H1 (cell line): ENCODE measurements at regions not wholly inside any gene's neighbourhood (a gene's known extent, or its start where the extent isn't known, plus 50 kb on each side); places are given as distances from the start of the nearest gene placed in this dataset.

Experiments
- KDM5A ChIP-seq: fragments of 200-600 bp; IDR thresholded peaks from 2 replicates; pipeline ENCODE4 v1.7.1; 2012; ENCODE audit warnings: mild to moderate bottlenecking, low read length, inconsistent platforms, mixed read lengths
- POLR2AphosphoS5 ChIP-seq: IDR thresholded peaks from 2 replicates; pipeline ENCODE4 v1.6.1; 2011; ENCODE audit warnings: low read depth, low read length
- SP2 ChIP-seq: IDR thresholded peaks from 2 replicates; pipeline ENCODE4 v1.6.1; 2012; ENCODE audit warnings: mild to moderate bottlenecking, low read length, inconsistent platforms
- TF ChIP-seq, protein P1 (sequence below): IDR thresholded peaks from 2 replicates; pipeline ENCODE4 v1.6.1; 2011; ENCODE audit warnings: low read depth, mild to moderate bottlenecking, low read length; ENCODE audit not compliant: insufficient read depth
- TF ChIP-seq, protein P2 (sequence below): IDR thresholded peaks from 2 replicates; pipeline ENCODE4 v1.6.1; 2011; ENCODE audit warnings: low read length, improper control_type of control experiment

DNA sequence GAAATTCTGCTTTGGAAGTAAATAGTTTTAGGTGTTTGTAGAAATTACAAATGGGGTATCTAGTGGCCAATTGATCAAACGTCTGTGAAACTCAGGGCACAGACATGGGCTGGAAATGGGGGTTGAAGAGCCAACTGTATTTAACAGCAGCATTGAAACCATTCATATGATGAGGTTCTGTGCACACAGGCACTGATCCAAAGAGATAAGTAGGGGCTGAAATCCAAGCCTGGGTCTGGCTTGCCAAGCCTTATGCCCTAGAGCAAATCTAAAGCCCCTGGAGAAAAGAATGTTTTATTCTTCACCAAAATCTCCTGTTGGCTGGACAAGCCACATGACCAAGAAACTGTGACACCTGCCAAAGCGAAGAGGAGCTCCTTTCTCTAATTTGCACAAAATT, 67.6 kb upstream of the ST6GALNAC5 start (continued):
- TF ChIP-seq, protein P1, sequence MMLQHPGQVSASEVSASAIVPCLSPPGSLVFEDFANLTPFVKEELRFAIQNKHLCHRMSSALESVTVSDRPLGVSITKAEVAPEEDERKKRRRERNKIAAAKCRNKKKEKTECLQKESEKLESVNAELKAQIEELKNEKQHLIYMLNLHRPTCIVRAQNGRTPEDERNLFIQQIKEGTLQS, result no peak
- TF ChIP-seq KDM5A, result no peak
- TF ChIP-seq, protein P2, sequence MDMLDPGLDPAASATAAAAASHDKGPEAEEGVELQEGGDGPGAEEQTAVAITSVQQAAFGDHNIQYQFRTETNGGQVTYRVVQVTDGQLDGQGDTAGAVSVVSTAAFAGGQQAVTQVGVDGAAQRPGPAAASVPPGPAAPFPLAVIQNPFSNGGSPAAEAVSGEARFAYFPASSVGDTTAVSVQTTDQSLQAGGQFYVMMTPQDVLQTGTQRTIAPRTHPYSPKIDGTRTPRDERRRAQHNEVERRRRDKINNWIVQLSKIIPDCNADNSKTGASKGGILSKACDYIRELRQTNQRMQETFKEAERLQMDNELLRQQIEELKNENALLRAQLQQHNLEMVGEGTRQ, result no peak
- TF ChIP-seq SP2, result no peak
- TF ChIP-seq POLR2AphosphoS5, result no peak
